Loucy (cell line): ENCODE measurements at regions not wholly inside any gene's neighbourhood (a gene's known extent, or its start where the extent isn't known, plus 50 kb on each side); places are given as distances from the start of the nearest gene placed in this dataset.

Experiments used
- H2AFZ ChIP-seq: fragments of 200-600 bp; sonication (generic); 2 replicates; pipeline ENCODE4 v1.6.0; 2016; ENCODE audit warnings: antibody characterized with exemption, mild to moderate bottlenecking, low read length, moderate library complexity
- H3F3A ChIP-seq: fragments of 200-600 bp; 2 replicates; pipeline ENCODE4 v1.6.0; 2016; ENCODE audit warnings: antibody characterized with exemption, low read depth, mild to moderate bottlenecking
- H3K27me3 ChIP-seq: fragments of 200-600 bp; sonication (generic); 2 replicates; pipeline ENCODE4 v1.6.1; 2014; ENCODE audit warnings: low read length, mild to moderate bottlenecking; ENCODE audit not compliant: insufficient read depth, poor library complexity, severe bottlenecking
- H3K36me3 ChIP-seq: fragments of 200-600 bp; sonication (generic); 2 replicates; pipeline ENCODE4 v1.6.1; 2016; ENCODE audit warnings: low read length; ENCODE audit not compliant: insufficient read depth
- H3K4me1 ChIP-seq: fragments of 200-600 bp; sonication (generic); 2 replicates; pipeline ENCODE4 v1.5.1; 2014; ENCODE audit warnings: low read length, mild to moderate bottlenecking; ENCODE audit not compliant: insufficient read depth, poor library complexity, severe bottlenecking
- H3K4me2 ChIP-seq: fragments of 200-600 bp; sonication (generic); 2 replicates; pipeline ENCODE4 v1.6.0; 2014; ENCODE audit warnings: antibody characterized with exemption, low read length, low read depth, mild to moderate bottlenecking; ENCODE audit not compliant: poor library complexity, severe bottlenecking
- H3K4me3 ChIP-seq: fragments of 200-600 bp; sonication (generic); 2 replicates; pipeline ENCODE4 v1.5.1; 2014; ENCODE audit warnings: low read length, mild to moderate bottlenecking, mixed read lengths; ENCODE audit not compliant: poor library complexity, severe bottlenecking
- H3K79me2 ChIP-seq: fragments of 200-600 bp; sonication (generic); 2 replicates; pipeline ENCODE4 v1.6.1; 2014; ENCODE audit warnings: low read length; ENCODE audit not compliant: insufficient read depth
- H3K9ac ChIP-seq: fragments of 200-600 bp; sonication (generic); 2 replicates; pipeline ENCODE4 v1.6.0; 2014; ENCODE audit warnings: mild to moderate bottlenecking, low read depth, low read length, moderate library complexity; ENCODE audit not compliant: poor library complexity, severe bottlenecking
- H3K9me2 ChIP-seq: fragments of 200-600 bp; sonication (generic); replicated peaks from 2 replicates; pipeline ENCODE4 v1.6.1; 2016; ENCODE audit warnings: low read depth, low read length, mixed read lengths
- H3K9me3 ChIP-seq: fragments of 200-600 bp; sonication (generic); 2 replicates; pipeline ENCODE4 v1.6.1; 2014; ENCODE audit warnings: mild to moderate bottlenecking, antibody characterized with exemption, low read length, low read depth; ENCODE audit not compliant: insufficient read depth
- H4K20me1 ChIP-seq: fragments of 200-600 bp; sonication (generic); 2 replicates; pipeline ENCODE4 v1.6.0; 2014; ENCODE audit warnings: antibody characterized with exemption, low read length, mild to moderate bottlenecking; ENCODE audit not compliant: insufficient read depth, poor library complexity, severe bottlenecking
- EZH2phosphoT487 ChIP-seq: fragments of 200-600 bp; IDR thresholded peaks from 2 replicates; pipeline ENCODE4 v1.6.1; 2018; ENCODE audit warnings: antibody characterized with exemption, mild to moderate bottlenecking, moderate library complexity, borderline replicate concordance
- TF ChIP-seq, protein P1 (sequence below): fragments of 200-600 bp; sonication (generic); conservative IDR thresholded peaks from 2 replicates; pipeline ENCODE4 v1.5.1; 2014; ENCODE audit warnings: mild to moderate bottlenecking, antibody characterized with exemption, low read length

DNA sequence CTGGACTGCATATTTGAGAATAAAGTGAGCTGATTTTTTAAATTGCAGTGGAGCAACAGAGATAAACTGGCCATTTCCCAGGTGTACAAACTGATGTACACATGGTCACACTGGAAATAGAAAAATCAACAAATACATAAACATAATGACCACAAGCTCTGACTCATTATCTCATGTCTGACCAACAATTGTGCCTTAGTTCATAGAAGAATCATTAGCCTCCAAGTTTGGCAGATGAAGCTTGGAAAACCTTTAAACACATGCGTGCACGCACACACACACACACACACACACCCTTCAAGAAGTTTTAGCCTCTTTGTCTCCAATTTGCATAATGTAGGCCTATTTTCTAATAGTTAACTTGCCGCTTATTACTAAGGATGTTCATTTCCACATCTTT is 308.9 kb upstream of the POM121L12 start:
- Histone ChIP-seq H4K20me1 (no peaks in the 10 kb centered on the region), H3K79me2 (no peaks in the 10 kb centered on the region), H3K9me2 (no peaks in the 10 kb centered on the region), H3K4me3 (no peak overlapping the region), H3F3A (no peaks in the 10 kb centered on the region), H3K9me3 (0 out of 2 replicates have a peak, but pooled peaks cover 5% of the 10 kb centered on the region), H2AFZ (no peak overlapping the region), H3K9ac (no peak overlapping the region), H3K36me3 (no peaks in the 10 kb centered on the region), H3K27me3 (no peaks in the 10 kb centered on the region), H3K4me2 (no peak overlapping the region), H3K4me1 (no peaks in the 10 kb centered on the region)
- no peak for TF ChIP-seq EZH2phosphoT487
- TF ChIP-seq, protein P1, sequence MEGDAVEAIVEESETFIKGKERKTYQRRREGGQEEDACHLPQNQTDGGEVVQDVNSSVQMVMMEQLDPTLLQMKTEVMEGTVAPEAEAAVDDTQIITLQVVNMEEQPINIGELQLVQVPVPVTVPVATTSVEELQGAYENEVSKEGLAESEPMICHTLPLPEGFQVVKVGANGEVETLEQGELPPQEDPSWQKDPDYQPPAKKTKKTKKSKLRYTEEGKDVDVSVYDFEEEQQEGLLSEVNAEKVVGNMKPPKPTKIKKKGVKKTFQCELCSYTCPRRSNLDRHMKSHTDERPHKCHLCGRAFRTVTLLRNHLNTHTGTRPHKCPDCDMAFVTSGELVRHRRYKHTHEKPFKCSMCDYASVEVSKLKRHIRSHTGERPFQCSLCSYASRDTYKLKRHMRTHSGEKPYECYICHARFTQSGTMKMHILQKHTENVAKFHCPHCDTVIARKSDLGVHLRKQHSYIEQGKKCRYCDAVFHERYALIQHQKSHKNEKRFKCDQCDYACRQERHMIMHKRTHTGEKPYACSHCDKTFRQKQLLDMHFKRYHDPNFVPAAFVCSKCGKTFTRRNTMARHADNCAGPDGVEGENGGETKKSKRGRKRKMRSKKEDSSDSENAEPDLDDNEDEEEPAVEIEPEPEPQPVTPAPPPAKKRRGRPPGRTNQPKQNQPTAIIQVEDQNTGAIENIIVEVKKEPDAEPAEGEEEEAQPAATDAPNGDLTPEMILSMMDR: no peak

DNA sequence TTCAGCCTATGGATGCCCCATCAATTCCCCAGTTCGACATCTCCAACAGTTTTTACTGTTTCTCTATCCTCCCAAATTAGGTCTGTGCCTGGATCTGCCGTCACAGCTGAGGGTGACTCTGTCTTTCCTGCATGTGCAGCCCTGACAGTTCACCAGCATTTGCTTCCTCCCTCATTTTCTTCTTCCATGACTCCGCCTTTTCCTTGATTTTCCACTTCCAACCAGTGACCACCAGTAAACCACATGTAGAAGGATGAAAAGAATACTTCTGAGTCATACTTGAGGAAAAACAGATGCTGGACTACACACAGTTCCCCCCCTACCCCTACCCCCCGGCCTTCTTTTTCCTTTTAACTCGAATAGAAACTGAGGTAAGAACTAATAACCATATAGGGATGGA is 311.8 kb upstream of the POM121L12 start:
- TF ChIP-seq, protein P1: no peak
- TF ChIP-seq EZH2phosphoT487: no peak
- no peaks in the 10 kb centered on the region for H3K9me2 ChIP-seq
- H3K4me1 ChIP-seq: no peaks in the 10 kb centered on the region
- no peaks in the 10 kb centered on the region for H4K20me1 ChIP-seq
- no peak overlapping the region for H3K9ac ChIP-seq
- no peak overlapping the region for H3K4me3 ChIP-seq
- no peaks in the 10 kb centered on the region for H3K27me3 ChIP-seq
- no peaks in the 10 kb centered on the region for H3K79me2 ChIP-seq
- H3K9me3 ChIP-seq: 0 out of 2 replicates have a peak, but pooled peaks cover 5% of the 10 kb centered on the region
- no peaks in the 10 kb centered on the region for H3F3A ChIP-seq
- H3K4me2 ChIP-seq: no peak overlapping the region
- no peaks in the 10 kb centered on the region for H3K36me3 ChIP-seq
- no peak overlapping the region for H2AFZ ChIP-seq

DNA sequence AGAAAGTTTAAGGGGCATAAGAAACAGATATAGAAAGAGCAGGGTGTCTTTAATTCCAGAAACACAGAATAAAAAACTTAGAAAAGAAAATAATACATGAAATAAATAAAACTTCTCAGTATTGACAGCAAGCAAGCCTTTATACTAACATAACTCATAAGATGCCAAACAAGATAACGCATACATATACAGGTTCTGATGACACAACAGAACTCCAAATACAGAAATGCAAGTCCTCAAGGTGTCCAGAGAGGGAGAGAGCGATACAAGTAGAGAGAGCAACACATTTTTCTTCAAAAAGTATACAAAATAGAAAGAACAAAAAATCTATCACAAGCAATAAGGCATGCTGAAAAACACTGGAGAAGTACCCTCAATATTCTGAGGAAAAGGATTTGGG is 314.6 kb upstream of the POM121L12 start:
- no peak overlapping the region for H3K4me2 ChIP-seq
- H3K79me2 ChIP-seq: no peaks in the 10 kb centered on the region
- no peak overlapping the region for H3K9ac ChIP-seq
- no peak overlapping the region for H3K4me3 ChIP-seq
- H3K36me3 ChIP-seq: no peaks in the 10 kb centered on the region
- H3K9me3 ChIP-seq: 0 out of 2 replicates have a peak, but pooled peaks cover 4% of the 10 kb centered on the region
- no peak for TF ChIP-seq EZH2phosphoT487
- TF ChIP-seq, protein P1: no peak
- no peaks in the 10 kb centered on the region for H3K4me1 ChIP-seq
- no peaks in the 10 kb centered on the region for H3K9me2 ChIP-seq
- H4K20me1 ChIP-seq: no peaks in the 10 kb centered on the region
- H2AFZ ChIP-seq: no peak overlapping the region
- H3F3A ChIP-seq: no peaks in the 10 kb centered on the region
- no peaks in the 10 kb centered on the region for H3K27me3 ChIP-seq
